ENCODE measurements at regions not wholly inside any gene's neighbourhood (a gene's known extent, or its start where the extent isn't known, plus 50 kb on each side); places are given as distances from the start of the nearest gene placed in this dataset.
"Not testable (repeated sequence)": the region's sequence is repeated elsewhere in the genome, so short reads cannot be mapped to it uniquely, and the experiment has no call there.

DNA sequence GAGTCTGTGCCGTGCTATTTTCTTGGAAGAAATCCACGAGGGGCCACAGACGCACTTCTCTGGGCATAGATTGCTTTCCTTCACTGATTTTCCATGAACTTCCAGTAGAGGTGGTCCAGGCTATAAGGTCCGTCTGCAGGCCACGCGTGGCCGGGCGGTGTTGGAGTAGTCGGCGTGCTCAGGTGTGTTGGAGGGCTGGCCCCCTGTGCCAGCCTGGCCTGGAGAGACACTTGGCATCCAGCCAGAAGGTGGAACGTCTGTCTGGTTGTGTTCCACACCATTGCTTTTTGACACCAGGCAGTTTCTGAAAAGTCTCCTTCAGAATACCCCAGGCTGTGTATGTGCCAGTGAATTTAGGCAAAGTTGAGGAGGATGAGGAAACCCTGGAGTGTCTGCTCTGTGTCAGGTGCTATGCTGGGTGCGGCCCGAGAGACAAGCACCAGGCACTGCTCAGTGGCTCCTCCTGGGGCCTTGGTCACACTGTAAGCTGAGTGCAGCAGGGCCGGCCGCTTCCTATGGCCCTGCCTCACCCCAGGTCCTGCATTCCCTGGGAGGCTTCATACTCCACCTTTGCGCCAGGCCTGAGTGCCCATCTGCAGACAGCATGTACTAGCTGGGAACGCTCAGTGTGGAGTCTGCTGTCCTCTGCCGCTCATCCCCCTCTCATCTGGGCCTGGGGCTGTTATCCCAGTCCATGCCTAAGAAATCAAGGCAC is 52.1 kb upstream of the TAMM41 start:
- DNase-seq, result no peak

DNA sequence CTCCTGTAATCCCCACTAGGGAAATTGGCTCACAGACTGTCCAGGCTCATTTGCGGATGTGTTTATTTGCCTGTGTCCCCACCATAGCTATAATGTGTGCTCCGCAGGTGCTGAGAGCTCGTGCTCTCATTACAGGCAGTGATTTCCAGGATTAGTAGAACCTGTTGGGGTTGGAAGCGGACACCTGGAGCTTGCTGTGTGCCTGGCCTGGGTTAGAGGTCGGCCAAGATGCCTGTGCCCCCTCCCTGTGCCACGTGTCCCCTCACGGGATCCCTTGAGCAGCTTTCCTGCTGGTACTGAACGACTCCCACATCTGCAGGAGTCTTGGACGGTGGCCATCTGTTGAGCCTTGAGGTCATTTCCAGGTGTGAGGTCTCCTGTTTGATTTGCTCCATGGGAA is 52.7 kb upstream of the TAMM41 start:
- not testable (repeated sequence) for DNase-seq

DNA sequence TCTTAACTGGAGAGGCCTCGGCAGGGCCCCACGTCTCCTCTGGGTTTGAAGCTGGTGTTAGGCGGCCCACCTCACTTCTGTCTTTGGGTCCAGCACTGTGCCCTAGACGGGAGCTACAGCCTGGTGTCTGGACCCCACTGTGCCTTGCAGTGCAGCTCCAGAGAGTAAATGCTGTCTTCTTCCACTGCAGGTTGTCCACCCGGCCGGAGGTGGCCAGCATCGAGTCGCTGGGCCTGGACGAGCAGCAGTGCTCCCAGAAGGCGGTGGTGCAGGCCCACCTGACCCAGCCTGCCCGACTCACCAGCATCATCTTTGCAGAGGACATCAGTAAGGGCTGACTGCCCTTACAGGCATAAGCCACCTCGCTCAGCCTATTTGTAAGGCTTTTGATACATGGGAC is 53.1 kb upstream of the TAMM41 start:
- no peak for DNase-seq

DNA sequence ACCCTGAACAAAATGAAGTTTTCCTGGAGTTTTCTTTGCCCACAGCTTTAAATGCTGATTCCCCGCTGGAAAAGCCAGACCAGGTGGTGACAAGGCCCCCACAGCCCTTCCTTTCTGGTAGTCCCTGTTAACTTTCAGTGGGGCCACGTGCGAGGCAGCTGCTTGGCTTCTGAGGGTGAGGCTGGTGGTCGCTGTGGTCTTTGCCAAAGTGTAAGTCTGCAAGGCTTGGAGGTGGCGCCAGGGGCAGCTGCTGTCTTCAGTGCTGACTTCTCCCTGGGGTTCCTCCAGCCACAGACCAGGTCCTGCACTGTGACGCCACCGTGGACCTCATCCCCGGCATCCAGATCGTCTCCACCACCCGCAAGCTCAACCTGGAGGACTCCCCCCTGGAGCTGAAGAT is 54.1 kb upstream of the TAMM41 start:
- DNase-seq, result no peak

DNA sequence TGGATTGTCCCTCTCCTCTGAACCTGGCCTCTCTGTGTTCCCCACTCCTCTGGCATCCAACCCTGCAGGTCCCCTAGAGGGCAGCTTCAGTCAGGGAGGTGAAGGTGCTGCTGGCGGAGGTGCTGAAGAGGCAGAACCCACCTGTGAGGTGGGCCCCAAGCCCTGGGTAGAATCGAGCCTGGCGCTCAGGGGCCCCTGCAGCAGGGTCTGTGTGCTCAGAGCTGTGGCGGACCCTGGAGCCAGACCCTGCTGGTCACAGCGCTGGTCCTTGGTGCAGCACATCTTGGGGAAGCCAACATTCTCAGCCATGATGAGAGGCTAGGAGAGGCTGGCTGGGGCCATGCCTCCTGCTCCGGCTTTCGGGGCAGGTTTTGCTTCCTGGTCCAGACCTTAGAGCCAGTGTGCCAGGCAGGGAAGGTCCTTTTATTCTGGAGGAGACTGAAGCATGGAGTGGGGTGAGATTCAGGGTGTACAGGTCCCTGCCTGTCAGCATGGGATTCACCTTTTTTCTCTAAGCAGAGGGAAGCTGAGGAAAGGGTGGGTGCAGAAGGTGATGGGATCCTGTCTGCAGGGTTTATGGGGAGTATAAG is 54.7 kb upstream of the TAMM41 start:
- DNase-seq, result no peak

DNA sequence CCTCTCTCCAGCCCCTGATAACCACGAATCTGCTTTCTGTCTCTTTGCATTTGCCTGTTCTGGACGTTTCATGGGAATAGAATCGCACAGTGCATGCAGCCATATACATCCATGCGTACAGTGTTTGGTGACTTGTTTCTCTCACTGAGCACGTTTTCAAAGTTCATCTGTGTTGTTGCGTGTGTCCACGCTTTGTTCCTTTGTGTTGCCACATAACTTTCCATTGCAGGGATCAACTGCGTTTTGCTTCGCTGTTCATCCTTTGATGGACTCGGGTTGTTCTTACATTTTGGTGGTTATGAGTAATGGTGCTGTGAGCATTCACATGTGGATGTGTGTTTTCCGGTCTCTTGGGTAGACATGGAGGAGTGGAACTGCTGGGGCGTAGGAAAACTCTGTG is 56.4 kb upstream of the TAMM41 start:
- no peak for DNase-seq

DNA sequence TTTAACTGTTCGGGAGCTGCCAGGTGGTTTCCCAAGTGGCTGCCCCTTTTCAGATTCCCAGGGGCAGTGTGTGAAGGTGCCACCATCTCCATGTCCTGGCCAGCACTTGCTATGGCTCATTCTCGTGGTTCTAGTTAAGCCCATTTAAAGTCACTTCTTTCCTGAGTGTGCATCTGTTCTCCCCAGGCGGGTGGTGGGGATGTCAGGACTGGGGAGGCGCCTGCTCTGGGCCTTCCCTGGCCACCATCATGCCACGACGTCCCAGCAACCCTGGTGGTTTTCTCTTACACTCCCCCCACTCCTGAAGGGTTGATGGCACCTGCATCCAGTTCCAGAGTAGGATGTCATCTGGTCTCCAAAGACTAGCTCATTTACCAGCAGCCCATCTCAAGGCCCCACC is 56.8 kb upstream of the TAMM41 start:
- DNase-seq, result no peak

DNA sequence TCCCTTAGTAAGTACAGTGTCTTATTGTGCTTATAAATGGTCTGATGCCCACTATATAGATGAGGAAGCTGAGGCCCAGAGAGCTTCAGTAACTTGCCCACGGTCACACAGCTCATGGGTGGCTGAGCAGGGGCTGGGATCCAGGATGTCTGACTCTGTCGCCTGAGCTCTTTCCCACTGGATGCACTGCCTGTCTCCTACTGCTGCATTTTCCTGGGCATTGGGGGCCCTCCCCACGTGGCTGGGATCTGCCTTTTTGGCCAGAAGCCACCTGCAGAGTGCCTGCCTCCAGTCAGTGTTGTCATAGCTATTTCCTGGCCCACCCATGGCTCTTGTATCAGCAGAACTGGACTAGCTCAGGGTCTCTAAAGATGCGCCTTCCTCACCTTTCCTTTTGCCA is 57.5 kb upstream of the TAMM41 start:
- no peak for DNase-seq

DNA sequence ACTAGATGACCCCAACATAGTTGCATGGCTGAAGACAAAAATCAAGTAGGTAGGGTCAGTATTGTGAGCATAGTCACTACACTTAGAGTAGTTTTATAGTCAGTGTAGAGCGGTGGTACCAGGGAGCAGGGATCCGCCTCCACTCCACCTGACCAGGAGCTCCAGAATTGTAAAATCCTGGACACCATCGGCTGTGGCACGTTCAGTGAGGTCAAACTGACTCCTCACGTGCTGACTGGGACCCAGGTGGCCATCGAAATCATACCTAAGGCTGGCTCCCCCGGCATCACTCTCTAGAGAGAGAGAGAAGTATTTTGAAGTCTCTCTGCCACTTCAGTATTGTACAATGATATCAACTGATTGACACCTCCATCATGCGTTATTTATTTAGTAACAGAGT is 59.7 kb upstream of the TAMM41 start:
- no peak for DNase-seq

DNA sequence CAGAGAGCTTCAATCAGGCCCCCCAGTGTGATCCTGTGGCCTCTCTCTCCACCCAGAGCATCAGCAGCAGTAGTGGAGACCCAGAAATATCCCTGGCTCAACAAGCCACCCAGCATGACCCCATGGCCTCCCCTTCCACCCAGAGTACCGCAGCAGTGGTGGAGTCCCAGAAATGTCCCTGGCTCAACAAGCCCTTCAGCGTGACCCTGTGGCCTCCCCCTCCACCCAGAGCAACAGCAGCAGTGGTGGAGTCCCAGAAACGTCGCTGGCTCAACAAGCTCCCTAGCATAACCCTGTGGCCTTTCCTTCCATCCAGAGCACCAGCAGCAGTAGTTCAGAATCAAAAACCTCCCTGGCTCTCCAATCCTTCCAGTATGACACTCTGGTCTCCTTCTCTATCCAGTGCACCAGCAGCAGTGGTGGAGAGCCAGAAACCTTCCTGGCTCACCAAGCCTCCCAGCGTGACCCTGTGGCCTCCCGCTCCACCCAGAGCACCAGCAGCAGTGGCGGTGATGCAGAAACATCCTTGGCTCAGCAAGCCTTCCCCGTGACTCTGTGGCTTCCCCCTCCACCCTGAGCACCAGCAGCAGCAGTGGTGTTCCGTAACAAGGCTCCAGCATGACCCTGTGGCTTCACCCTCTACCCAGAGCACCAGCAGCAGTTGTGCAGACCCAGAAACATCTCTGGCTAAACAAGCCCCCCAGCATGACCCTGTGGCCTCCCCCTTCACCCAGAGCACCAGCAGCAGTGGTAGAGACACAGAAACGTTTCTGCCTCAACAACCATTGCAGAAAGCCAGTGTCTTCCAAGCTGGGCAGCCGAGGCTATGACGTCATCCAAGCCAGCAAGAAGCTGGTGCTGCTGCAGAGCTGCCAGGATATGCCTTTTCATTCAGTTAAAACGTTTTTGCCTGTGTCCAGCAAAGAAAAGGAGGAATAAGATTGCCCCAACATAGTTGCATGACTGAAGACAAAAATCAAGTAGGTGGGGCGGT is 61.3 kb upstream of the TAMM41 start:
- no peak for DNase-seq

DNA sequence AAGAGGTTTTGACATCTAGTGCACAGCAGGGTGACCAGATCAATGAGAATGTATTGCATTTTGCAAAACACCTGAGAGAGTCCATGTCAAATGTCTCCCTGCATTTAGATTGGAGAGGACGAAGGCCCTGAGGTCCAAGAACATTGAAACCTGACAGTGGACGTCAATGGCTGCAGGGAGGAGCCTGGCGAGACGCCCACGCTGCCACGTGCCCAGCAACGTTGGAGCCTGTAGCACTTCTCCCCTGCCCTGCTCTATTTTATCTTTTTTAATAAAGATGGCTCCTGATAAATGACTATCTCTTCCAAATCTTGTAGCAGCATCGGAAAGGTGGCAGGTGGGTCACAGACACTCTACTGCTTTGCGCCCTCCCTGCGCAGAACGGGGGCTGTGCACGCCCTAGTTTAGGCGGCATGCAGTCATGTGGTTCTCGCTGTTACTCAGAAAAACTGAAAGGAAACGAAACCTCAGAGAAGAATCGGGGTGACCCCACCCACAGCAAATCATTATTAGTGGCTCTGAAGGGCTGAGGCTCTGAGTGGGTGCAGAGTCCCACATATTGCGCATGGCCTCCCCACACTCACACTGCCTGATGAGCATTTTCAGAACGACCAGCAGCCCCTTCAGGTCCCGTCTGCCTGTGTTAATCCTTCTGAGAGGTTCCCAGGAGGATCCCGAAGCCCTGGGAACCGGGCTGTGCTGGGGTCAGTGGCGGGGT is 62.5 kb upstream of the TAMM41 start:
- no peak for DNase-seq

DNA sequence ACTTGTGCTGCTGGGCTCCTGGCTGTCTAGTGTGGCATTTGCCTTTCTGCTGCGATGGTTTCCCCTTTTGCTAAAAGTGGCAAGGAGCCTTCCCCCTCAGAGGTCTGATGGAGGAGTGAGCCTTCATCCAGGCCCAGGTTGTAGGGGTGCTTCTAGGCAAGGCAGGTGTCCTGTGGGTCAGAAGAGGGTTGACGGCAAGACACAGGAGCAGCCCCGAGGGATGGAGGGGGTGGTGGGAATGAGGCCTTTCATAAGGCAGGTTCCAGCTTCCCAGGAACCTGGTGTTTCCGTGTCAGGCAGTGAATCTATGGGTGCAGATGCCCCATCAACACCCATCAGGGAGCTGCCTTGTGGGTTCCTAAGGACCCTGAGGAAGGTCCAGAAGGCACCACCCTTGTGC is 63.0 kb upstream of the TAMM41 start:
- DNase-seq, result no peak

DNA sequence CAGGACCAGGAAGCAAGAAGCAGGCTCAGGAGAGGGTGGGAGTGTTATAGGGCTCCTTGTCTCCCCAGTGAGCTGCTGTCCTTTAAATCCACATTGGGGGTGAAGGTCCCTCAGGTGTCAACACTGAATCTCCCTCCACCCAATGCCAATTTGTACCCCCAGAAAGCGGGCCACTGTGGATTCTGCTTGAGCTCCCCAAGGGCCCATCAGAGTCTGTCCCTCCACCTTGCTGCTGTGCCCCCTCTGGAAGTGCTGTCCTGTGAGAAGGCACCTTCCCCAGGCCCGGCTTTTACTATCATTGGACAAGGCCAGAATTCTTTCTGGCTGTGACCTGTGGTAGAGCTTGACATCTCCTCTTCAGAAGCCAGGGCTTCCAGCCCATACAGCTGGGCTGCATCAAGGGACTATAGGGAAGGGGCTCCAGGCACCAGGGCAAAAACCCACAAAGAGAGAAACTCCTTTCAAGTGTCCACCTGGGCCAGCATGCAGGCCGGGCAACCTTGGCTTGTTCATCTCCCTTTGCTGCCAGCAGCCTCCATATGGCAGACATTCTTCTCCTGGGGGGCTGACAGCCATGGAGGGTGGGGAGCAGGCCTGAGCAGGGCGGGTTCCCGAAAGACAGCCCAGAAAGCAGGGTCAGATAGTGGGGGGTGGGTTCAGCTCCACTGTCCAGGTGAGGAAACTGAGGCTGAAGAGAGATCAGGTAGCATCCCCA is 63.7 kb upstream of the TAMM41 start:
- DNase-seq, result not testable (repeated sequence)

DNA sequence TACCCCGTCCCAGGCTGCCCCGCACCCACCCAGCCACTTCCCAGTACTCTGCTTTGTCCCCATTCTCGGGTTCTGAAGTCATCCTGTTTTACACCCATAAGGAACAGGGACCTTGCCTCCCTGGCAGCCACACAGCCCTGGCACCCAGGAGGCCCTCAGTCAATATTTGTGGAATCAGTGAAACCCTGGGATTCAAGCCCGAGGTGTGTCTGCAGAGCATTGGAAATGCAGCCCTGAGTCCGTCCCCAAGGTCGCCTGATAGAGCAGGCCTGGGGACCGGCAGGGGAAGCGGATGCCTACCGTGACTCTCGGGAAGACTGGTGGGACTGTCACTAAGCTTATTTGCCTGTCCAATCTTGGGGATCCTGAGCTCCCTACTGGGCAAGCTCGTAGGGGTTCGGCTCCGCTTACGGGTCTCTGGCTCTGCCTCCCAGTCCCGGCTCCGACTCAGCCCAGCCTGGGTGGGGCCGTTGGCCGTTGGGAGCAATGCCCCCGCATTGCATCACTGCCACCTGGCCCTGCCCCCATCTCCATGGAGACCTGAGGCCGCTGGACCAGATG is 64.4 kb upstream of the TAMM41 start:
- DNase-seq, result no peak

DNA sequence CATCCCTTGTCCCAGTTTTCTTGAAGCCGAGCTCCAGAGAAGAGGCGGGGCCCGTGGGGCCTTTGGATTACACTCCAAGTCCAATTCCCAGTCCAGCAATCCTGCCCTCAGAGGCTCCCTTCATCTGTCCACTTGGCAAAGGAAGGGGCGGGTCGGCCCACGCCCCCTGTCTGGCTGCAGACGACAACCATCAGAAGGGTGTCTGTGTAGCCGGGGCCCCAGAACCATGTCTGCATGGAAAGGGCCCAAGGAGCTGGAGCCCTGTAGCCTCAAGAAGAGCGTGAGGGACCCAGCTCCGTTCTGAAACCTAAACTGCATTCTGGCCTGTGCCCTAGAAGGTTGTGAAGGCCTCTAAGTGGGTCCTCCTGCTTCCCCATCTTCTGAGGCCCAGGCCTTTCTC is 65.2 kb upstream of the TAMM41 start:
- DNase-seq, result not testable (repeated sequence)

DNA sequence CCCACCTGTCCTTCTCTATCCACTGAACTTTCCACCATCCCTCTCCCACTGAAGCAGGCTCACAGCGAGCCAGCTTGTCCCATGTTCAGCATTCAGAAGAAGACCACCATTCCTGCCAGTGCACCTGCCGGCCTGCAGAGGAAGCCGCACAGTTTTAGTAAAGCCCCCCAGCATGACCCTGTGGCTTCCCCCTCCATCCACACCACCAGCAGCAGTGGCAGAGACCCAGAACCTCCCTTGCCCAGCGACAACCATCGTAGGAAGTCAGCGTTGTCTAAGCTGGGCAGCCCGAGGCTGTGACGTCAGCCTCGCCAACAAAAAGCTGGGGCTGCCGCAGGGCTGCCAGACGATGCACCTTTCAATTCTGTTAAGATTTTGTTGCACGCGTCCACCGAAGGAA is 66.6 kb upstream of the TAMM41 start:
- DNase-seq, result no peak

DNA sequence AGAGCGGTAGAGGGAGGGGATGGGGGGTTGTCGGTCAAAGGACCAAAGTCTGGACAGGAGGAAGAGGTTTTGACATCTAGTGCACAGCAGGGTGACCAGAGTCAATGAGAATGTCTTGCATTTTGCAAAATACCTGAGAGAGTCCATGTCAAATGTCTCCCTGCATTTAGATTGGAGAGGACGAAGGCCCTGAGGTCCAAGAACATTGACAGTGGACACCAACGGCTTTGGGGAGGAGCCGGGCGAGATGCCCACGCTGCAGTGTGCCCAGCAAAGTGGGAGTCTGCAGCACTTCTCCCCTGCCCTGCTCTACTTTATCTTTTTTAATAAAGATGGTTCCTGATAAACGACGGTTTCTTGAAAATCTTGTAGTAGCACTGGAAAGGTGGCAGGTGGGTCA is 67.4 kb upstream of the TAMM41 start:
- no peak for DNase-seq

DNA sequence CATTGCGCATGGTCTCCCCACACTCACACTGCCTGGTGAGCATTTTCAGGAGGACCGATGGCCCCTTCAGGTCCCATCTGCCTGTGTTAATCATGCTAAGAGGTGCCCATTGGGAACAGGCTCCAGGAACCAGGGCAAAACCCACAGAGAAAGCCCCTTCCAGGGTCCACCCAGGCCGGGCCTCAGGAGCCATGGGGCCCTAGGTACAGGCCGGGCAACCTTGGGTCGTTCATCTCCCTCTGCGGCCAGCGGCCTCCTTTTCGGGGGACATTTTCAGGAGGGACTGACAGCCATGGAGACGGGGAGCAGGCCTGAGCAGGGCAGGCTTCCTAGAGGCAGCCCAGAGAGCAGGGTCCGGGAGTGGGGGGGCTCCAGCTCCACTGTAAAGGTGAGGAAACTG is 68.0 kb upstream of the TAMM41 start:
- no peak for DNase-seq

DNA sequence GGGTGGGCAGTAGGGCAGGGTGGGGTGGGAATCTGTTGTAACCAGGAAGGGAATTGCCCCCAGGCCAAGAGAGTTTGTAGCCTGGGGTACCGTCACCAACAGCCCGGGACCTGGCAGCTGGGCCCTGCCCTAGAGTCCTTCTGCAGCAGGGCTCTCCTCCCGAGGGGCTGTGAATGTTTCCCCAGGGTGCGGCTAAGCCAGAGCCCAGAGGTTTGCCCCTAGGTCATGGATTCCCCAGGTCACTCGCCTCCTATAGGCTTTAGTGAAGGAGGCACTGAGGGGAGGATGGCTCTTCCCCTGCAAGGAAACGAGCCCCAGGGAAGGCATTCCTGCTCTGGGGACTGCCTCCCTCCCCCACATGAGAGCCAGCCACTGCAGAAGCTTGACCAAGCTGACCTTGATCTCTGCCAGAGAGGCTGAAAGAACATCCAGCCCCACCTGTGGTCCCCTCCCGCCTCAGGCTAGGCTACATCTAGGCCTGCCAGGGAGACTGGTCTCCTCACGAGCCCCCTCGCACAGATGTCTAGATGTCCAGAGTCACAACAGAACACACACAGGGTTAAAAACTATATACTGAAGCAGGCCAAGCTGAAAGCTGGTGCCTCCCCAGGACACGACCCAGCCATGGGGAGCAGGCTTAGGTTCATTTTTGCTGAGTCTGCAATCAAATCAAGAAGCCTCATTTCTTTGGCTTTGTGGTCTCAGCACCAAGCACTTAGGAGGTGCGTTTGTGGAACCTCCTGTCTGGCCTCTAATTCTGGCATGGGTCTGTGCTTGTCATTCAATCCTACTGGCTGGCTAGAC is 69.1 kb upstream of the TAMM41 start:
- DNase-seq, result no peak

DNA sequence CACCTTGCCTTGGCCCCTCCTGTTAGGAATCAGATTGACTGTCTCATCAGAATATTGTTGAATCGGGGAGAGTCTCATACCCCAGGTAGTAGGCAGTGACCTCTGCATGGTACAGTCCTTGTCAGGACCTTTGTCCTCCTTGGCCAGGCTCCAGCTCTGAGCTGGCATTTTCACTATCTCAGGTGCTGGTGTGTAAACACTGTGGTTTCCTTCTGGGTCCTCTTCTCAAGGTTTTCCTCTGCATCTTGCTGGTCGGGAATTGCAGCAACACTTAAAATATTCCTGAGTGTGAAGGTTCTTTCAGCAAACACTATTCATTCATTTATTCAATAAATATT is 69.7 kb upstream of the TAMM41 start:
- not testable (repeated sequence) for DNase-seq

DNA sequence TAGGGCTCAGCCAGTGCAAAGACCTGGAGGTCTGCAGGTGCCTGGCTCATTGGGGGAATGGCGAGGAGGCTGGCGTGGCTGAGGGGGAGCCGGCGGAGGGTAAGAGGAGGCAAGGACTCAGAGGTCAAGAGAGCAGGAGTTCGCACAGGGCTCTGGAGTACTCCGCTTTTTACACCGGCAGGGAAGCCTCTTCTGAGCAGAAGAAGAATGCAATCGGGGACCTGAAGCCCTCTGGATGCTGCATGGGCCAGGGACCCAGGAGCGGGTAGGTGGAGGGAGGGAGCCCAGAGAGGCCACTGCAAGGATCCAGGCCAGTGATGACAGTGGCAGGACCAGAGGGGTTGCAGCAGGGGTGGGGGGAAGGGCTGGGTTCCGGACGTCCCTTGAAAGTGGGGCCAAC is 70.4 kb upstream of the TAMM41 start:
- no peak for DNase-seq

Measured in hematopoietic multipotent progenitor cell treated with erythropoietin and hydrocortisone succinate and interleukin-3 and kit ligand, for 8 days (in vitro differentiated cells).